NCI-H1694 (cell line): ENCODE measurements at regions not wholly inside any gene's neighbourhood (a gene's known extent, or its start where the extent isn't known, plus 50 kb on each side); places are given as distances from the start of the nearest gene placed in this dataset.
A peak's percentile ranks its signal among the peaks of the same experiment; 100 is the strongest.
"Not testable (repeated sequence)": the region's sequence is repeated elsewhere in the genome, so short reads cannot be mapped to it uniquely, and the experiment has no call there.

ENCODE experiments used
- DNase-seq: peaks from one replicate; lab custom pipeline; 2025; lab: John Stamatoyannopoulos, UW

DNA sequence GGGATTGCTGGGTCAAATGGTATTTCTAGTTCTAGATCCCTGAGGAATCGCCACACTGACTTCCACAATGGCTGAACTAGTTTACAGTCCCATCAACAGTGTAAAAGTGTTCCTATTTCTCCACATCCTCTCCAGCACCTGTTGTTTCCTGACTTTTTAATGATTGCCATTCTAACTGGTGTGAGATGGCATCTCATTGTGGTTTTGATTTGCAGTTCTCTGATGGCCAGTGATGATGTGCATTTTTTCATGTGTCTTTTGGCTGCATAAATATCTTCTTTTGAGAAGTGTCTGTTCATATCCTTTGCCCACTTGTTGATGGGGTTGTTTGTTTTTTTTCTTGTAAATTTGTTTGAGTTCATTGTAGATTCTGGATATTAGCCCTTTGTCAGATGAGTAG, 220.3 kb downstream of the NPR3 start:
- DNase-seq, result not testable (repeated sequence)

DNA sequence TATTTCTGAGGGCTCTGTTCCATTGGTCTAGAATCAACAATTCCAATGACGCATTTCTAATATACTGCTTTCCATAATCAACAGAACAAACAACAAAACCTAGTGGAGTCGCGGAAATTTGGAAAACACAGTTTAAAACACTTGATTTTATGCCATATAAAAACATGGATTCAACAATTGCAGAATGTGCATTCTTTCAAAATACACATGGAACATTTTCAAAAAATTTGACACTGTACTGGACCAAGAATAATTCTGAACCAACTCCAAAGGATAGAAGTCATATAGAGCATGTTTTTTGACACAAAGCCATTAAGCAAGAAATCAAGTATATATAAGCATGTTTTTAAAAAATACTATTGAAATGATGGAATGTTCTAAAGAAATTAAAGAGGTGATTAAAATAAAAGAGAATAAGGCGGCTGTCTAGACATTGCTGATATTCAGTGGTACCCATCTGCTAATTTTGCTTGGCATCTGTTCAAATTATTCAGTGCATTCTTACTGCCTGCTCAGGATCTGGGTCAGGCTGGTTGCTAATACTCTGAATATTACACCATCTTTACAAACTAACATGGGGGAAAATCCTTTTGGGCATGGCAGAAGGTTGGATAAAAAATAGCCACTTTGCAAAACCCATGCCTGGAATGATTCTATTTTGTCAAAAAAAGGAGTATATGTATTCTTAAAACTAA, 221.3 kb downstream of the NPR3 start:
- DNase-seq, result no peak

DNA sequence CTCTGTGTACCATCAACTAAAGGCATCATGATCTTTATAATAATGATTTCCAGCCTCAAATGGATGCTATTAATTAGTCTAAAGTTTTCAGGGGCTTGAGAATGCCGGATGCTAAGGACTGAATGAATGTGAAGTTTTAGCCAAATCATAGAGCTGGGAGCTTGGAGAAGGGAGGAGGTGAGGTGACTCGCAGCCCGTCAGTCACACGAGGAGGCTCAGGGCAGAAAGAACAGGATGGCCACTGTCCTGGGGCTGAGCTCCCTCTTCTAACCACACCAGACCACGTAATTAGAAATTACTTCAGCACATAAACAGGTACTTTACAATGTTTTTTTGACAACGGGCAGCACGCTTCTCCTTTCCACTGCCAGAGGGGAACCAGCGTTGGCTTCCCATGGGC, 222.6 kb downstream of the NPR3 start:
- DNase-seq, result no peak

DNA sequence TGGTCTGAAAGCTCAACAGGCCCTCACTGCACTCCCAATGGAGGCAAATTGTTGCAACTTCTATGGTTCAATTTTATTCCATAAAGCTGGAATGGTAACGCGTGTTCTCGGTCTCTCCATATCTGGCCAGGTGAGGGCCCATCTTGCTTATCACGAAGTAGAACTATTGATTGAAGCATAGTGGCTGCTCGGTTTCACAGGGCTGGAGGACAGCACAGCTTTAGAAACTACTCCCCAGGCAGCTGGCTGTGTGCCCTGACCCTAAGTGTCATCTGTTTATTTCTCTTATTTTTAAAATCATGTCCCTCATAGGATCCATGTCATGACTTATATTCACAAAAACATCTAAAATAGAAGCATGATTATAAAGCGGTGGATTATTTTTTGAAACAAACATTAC, 223.4 kb downstream of the NPR3 start:
- no peak for DNase-seq

DNA sequence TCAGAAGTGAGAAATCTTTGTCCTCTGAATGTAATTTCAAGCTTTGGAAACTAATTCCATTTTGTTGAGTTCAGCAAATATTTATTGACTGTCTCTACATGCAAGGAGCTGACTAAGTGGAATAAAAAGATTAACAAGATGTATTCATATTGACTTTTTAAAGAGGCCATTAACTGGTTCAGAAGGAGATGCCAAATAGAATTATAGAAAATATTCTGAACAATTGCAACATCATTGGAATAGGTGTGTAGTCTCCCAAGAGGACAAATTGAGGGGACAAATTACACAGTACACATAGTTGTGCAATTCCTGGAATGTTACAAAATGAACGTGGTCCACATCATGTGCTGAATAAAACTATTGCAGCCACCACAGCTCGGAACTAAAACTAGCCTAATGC, 224.2 kb downstream of the NPR3 start:
- no peak for DNase-seq

DNA sequence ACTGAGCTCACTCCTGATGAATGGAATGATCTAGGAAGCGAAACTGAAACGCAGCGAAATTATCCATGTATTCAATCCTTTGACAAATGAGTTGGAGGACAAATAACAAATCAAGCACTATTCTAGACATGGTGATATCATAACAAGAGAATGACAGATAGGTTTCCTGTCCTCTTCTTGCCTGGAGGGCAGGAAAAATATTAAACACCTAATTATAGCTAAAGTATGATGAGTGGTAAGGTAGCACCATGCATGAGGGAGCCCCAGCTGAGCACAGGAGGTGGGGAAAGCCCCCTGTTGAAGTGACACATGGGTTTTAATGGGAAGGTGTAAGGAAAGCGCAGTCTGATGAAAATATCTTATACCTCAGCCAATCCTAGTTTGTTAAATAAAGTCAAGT, 225.2 kb downstream of the NPR3 start:
- no peak for DNase-seq

DNA sequence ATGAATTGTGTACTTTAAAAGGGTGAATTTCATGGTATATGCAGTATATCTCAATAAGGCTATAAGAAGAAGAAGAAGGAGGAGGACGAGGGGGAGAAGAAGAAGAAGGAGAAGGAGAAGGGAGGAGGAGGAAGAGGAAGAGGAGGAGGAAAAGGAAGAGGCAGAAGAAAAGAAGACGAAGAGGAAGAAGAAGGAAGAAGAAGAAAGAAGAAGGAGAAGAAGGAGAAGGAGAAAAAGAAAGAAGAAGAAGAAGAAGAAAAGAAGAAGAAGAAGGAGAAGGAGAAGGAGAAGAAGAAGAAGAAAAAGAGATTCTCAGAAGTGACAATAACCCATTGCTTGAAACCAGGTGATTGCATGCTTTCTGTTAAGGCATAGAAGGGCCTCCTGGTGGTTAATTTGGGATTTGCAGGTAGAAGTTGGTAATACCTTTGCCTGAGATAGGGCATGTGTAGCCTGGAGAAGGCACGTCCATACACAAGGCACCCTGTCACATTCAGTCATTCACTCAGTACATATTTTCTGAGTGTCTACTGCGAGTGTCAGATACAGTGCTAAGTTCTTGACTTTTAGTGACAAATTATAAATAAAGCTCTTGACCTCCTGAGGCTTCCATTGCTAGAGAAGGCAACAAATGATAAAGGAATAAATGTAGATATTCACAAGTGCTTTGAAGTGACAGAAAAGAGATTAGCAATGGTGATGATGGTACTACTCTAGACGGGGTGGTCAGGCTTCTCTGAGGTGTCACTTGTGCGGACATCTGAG, 231.3 kb downstream of the NPR3 start:
- DNase-seq, result peak; percentile 44

DNA sequence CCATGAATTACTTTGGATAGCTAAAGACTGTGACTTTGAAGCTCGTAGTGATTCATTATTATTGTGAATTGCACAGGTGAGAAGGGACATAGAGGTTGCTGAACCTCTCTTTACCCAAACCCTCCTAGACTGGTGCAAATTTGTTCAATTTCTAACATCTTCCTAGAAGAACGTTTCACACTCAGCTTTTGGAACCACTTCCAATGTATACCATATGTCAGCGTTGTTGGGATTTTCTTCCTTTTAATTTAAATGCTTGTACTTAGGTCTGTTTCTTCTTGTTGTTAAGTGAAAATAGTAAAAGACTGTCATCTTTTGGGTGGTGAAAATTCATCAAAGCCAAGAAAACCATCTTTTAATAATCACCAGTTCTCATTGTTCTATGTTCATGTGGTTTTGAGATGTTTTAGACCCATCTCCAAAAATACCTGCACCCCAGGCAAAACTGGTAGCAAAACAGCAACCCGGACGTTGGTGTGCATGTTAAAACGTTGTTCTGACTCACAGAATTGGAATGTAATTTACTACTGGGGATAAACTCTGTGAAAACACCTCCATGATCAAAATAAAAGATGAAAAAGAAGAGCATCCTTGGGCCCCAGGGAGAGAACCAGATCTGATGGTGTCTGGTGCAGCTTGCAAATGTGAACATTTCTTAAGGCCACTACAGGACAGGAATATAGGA, 238.3 kb downstream of the NPR3 start:
- DNase-seq, result no peak

DNA sequence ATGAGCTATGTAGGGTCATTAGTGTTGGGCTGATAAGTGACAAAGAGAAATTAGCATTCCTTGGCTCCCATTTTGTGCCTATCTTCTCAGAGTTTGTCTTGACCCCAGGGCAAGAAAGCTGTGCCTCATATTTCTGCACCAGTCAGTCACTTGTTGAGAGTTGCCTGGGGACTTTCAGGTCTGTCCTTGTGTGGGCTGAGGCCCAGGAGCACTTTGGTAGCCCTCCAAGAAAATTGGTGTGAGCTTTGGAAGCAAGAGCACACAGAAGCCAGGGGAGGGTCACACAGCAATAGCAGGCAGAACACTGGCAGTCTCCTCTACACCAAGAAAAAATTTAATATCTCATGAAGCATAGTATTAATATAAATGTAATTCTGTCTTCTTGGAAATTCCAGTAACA, 239.9 kb downstream of the NPR3 start:
- no peak for DNase-seq

DNA sequence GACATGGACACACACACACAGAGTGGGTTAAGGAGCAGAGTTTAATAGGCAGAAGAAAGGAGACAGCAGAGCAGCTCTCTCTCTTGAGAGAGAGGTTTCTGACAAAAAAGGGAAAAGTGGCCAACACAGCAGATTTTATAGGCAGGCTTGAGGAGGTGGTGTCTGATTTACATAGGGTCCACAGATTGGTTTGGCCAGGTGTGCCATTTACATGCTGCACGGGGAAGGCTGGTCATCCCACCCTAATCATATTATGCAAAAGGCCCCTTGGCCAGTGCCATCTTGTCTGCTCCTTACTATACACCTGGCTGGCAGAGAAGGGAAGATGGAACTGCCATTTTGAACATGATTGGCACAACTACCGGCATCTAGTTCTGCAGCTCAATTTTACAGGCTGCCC, 240.8 kb downstream of the NPR3 start:
- DNase-seq, result no peak

DNA sequence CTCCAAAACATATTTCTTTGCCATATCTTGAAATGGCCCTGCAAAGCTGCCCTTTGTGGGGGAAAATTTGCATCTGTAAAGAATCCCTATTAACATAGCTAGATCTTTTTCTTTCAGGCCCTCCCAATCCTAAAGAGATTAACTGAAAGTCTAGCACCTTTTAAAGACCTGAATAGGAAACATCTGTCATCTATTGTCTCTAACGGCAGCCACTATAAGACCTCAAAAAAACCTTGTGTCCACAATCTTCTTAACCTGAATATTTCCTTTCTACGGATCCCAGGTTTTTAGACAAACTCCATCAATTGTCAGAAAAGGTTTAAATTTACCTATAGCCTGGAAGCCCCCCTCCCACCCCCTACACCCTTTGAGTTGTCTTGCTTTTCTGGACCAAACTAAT, 241.3 kb downstream of the NPR3 start:
- DNase-seq, result not testable (repeated sequence)

DNA sequence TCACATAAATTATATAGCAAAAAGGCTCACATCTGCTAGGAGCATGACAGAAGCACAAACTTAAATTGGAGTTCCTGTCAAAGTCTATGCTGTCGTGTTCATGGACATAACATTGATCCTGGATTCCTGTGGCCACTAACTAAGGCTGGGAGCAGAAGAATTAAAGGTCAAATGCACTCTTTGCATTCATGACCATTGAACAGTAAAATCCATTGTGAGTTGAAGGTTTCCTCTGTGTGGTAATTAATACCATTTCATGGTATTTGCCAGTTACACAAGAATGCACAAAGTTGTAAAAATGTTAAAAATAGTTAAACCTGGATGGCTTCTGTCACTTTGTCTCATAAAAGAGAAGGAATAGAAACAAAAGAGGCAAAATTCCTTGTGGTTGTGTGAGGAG, 242.6 kb downstream of the NPR3 start:
- no peak for DNase-seq

DNA sequence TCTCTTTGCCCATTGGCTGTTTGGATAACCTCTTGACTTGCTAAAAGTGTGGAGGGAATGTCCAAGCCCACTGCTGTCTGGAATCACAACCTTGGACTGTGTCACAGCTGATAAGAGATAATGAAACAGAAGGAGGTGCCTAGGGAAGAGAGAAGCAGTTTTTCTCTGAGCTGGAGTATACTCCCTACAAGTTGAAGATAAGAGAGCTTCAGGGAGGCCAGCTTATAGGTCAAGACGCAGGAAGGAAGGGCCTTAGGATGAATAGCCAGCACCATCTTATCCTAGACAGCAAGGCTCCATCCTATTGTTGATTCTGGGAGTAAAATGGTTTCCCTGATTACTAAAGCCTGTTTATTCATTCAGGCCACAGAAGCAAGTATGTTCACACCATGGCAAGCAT, 244.7 kb downstream of the NPR3 start:
- no peak for DNase-seq

DNA sequence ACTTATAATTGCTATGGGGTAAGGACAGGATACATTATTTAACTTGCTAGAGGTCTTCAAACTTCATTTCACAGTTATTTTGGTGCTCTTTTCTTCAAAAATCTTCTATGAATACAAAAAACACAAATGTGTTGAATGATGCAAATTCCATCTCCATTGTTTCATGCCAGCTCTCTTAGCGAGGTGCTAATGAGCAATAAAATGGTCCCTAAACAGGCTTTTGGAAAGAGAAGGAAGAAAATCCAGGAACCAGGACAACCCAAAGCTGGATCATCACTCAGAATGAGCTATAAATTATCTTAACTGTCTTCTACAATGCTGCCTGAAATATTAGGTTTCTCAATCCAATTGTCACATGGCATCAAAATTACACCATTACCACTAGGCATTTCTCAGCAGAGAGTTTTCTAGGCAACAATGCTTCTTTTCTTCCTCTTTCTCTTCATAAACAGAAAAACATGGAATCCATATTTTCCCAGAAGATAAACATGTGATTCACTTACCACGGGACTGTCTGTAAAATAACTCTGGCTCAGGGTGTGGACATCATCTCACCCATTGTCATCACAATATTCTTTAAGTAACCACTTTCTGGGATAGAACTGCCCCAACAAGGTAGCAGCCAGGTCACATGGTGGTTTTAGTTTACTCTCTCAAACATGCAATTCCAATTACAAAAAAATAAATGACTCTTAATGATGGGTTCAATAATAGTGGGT, 249.4 kb downstream of the NPR3 start:
- DNase-seq, result no peak

DNA sequence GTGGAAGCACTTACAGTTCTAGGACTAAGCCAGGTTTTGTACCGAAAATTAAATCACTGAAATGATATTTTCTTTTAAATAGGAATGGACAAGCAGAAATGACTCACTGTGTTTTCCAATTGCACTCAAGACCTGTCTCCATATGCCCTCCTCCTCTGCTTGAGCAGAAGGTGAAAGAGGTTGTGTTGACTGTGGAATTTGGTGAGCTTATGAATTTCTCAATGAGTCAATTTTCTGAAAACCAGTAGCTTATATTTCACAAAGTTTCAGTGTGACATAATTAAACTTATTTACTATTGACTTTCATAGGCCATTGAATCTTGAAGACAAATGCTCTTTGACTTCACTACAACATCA, 249.9 kb downstream of the NPR3 start:
- no peak for DNase-seq

DNA sequence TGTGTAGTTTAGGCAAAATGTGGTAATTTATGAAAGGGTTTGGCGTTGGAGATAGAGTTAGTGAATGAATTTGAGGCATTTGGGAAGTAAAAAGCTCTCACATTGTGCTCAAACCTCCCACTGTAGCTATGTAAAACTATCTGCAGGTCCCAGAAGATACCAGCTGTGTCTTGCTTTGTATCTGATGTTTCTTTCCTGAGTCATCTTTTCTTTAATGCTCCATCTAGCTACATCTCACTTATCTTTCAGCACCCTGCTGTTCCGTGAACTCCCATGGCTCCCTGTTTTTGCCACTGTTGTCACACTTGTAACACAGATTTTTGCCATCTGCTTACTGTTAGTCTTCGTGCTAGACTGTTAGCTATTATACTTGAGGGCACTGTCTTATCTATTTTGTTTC, 253.1 kb downstream of the NPR3 start:
- DNase-seq, result no peak

DNA sequence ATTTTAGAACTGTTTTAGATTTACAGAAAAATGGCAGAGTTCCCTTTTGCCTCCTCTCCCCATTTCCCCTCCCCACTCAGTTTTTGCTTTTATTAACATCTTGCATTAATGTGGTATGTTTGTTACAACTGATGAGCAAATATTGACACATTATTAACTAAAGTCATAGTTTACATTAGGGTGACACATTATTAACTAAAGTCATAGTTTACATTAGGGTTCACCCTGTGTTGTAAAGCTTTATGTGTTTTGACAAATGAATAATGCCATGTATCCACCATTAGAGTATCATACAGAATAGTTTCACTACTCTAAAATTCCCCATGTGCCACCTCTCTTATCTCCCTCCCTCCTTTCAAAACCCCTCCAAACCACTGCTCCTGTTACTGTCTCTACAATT, 262.5 kb downstream of the NPR3 start:
- DNase-seq, result no peak

DNA sequence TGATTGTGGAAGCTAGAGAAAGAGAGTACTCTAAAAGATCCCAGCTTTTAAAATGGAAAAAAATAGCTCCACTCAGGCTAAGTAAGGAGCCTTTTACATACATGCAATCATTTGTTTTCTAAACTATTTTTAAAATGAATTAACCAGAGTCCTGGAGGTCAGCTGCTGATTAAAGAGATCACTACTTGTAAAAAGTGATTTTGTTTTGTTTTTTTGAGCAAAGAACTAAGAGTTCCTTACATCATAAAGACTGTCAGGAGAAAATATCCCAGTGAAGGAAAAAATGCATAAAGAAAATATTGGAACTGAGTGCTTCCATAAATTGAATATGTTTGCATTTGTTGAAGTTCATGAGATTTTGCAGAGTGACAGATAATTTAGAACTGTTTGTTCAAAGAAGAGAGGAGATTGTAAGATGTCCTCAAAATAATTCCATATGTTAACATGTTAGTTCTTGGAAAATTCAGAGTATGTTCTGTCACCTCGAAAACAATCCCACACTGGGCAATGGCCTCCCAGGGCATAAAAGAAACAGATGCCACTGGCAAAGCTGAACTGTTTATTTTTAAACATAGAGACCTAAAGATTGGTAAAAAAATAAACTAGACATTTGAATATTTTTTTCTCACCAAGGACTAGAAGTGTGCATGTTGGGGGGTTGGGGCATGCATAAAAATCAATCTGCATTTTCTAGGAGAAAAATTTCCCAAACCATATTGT, 264.7 kb downstream of the NPR3 start:
- DNase-seq, result no peak

DNA sequence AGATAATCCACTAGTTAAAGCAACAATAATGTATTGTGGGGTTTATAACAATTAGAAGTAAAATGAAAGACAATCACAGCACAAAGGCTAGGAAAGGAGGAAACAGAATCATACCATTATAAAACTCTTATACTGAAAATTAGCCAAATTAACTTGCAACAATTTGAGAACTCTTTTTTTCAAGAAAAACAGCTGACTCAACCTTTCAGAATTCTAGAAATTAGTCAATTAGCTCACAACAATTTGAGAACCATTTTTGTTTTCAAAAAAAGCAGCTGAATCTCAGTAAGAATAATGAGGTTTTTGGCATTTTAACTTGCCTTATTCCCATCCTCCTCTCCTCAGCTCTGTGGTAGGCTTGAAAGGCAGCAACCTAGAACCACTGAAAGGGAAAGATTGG, 269.9 kb downstream of the NPR3 start:
- no peak for DNase-seq

DNA sequence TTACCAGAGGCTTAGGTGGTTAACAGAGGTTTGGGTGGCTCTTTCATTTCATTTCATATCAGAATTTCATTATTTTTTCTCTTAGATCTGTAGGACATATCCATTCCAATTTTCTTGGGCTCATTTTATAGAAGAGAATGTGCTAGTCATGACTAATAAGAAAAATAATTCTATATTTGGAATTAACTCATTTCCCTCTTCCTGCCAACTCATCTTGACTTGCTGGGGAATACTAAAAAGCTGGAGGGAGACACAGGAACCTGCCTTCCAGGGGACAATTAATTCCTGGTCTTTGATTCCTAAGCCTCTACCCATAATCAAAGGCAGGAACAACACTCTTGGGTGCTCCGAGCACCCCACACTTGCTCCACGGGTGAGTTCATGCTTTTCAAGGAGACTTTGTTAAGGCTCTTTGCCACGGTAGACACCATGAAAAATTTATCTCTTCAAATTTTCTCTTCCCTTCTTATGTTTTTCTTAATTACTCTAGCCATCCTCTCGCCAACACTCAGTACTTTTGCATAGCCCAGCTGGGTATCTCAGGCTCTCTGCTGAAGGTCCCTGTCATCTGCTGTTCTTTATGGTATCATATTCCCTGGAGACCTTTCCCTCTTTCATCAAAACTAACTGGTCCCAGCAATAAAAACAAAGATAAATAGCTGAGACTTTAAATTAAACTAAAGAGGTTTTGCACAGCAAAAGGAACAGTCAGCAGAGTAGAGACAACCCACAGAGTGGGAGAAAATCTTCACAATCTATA, 273.9 kb downstream of the NPR3 start:
- DNase-seq, result no peak

DNA sequence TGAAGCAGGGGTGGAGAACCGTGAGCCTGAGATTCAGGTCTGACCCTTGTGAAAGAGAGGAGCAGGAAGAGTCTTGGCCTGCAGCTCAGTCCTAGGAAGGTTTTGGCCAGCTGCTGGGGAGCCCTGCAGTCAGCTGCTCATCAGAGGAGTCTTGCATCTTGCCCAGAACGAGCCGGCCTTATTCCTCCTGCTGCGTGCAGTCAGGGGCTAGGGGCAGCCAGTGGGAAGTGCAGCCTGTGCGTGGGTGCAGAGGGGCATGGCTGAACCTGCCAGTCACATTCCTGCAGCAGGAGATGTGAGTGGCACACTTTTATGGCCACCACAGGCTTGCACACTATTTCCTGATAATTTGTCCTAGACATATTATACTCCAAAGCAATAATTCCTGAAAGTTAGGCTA, 278.7 kb downstream of the NPR3 start:
- no peak for DNase-seq
